Activated CD4-positive, alpha-beta T cell treated with anti-CD3 and anti-CD28 coated beads, Interleukin-2, amount 50 U/mL, for 16 hours (primary cell): ENCODE measurements at regions not wholly inside any gene's neighbourhood (a gene's known extent, or its start where the extent isn't known, plus 50 kb on each side); places are given as distances from the start of the nearest gene placed in this dataset.
"Not testable (repeated sequence)": the region's sequence is repeated elsewhere in the genome, so short reads cannot be mapped to it uniquely, and the experiment has no call there.

ENCODE experiments used
- DNase-seq: peaks from one replicate; pipeline ENCODE4 v3.0.0-alpha.2; 2020

DNA sequence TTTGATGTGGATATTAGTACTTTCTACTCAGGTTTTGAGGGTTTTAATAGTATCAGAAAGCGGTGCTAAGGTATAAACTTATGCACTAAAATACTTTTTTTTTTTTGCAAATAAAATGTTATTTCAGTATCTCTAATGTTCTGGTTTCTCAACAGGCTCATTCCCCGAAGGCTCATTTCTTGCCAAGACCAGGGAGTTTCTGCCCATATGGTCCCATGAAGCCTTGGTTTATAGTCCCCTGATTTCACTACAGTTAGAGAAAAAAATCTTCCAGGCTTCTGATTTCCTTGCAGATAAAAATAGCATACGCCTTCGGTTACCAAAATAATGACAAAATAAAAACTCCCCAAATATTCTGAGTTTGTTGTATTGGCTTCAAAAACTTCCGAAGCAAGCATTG is 814.2 kb upstream of the PABPC4L start:
- DNase-seq = no peak

DNA sequence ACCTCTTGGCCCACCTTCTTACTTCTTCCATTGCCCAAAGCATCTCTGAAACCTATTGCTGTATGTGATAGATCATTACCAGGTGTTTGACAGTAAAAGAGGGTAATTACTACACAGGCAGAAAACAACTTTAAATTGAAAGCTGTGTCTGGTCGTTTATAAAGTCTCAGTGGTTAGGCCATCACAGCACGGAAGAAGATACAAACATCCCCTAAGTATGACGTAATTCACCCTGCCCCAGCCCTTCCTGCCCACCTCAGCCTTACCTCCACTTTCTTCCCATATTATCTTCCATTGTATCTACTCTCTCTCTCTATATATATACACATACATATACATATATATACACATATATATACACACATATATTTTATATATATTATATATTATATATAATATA is 805.8 kb upstream of the PABPC4L start:
- no peak for DNase-seq

DNA sequence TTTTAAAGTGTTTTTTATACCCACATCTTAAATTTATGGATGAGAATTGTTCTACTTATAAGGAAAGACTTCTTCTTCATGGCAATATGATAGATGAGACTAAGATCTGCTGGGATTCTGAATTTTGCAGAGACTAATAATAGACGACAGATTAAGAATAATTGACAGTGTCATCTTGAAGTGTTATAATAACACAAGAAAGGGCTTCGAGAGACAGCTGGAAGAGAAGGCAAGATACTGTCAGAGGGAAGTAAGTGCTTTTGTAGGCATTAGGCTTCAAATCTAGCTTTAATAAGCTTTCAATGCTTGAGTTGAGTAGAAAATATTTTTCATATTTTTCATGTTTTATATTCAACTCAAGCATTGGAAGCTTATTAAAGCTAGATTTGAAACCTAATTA is 797.6 kb upstream of the PABPC4L start:
- no peak for DNase-seq

DNA sequence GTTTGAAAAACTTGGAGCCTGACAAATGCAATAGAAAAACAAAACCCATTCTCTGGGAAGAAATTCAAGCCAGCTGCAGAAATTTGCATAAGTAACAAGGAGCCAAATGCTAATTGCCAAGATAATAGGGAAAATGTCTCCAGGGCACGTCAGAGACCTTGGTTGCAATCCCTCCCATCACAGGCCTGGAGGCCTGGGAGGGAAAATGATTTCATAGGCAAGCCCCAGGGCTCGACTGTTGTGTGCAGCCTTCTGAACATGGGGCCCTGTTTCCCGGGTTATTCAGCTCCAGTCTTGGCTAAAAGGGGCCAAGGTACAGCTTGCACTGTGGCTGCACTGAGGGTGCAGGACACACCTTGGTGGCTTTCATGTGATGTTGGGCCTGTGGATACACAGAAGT is 760.4 kb upstream of the PABPC4L start:
- no peak for DNase-seq

DNA sequence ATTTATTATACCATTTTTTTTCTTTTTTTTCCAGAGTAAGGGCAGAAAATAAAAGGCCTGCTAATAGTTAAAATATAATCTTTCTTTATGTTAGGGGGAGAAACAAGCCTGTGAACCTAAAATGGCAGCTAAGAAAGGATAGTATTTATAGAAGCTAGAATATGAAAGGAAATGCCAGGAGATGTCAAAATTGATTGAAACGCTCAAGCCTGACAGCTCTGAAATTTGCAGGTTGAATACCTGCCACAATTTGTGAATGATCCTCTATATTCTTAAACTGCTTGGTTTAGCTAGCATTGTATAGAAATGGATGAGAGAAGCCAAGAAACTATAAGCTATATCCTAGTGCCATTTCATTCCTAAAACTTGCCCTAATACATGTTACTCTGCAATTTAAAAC is 757.3 kb upstream of the PABPC4L start:
- DNase-seq = no peak

DNA sequence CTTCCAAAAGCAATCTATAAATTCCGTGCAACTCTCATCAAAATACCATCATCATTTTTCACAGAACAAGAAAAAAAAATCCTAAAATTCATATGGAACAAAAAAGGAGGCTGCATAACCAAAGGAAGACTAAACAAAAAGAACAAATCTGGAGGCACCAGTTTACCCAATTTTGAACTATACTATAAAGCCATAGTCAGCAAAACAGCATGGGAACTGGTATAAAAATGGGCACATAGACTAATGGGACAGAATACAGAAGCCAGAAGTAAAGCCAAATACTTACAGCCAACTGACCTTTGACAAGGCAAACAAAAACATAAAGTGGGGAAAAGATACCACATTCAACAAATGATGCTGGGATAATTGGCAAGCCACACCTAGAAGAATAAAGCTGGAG is 753.5 kb upstream of the PABPC4L start:
- no peak for DNase-seq

DNA sequence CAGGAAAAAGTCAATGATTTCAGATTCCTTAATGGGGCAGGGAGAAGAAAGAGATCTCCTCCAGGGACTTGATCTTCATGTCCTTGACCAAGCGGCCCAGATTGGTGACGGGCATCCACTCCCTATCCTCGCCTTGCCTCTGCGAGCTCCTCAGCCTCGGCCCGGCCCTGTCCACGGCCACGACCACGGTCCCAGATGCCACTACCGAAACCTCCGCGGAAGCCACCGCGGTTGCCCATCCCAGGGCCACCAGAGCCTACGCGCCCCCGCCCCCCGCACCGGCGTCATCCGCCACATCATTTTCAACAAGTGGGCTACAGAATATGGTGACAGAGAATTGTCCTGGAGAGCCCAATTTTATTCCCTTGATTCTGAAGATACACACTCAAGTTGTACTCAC is 751.2 kb upstream of the PABPC4L start:
- DNase-seq = no peak

DNA sequence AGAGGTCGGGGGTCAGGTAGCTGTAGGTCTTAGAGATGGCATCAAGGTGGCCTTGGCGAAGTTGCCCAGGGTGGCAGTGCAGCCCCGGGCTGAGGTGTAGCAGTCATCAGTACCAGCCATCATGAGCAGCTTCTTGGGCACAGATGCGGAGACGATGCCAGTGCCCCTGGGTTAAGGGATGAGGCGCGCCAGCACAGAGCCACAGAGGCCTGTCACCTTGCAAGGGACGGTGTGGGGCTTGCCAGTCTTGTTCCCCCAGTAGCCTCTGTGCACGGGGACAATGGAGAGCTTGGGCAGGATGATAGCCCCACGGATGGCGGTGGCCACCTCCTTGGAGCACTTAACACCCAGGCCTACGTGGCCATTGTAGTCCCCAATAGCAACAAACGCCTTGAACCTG is 750.7 kb upstream of the PABPC4L start:
- DNase-seq = no peak

DNA sequence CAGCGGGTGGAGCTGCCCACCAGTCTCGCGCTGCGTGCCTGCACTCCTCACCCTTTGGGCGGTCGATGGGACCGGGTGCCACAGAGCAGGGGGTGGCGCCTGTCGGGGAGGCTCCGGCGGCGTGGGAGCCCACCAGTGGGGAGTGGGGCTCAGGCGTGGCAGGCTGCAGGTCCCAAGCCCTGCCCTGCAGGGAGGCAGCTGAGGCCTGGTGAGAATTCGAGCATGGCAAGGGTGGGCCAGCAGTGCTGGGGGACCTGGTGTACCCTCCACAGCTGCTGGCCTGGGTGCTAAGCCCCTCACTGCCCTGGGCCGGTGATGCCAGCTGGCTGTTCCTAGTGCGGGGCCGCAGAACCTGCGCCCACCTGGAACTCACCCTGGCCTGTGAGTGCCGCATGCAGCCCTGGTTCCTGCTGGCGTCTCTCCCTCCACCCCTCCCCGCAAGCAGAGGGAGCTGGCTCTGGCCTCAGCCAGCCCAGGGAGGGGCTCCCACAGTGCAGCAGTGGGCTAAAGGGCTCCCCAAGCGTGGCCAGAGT is 746.6 kb upstream of the PABPC4L start:
- no peak for DNase-seq

DNA sequence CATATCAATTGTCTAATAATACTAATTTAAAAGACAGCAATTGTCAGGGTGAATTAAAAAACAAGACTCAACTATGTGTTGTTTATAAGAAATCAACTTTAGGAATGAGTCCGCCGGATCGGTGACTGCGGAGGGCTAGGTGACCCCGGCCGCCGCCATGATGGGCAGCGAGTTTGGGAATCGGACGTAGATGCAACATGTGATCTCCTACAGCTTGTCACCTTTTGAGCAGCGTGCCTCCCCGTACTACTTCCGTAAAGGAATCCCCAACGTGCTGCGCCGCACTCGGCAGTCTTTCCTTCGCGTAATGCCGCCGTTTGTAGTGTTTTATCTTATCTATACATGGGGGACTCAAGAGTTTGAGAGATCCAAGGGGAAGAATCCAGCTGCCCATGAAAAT is 742.5 kb upstream of the PABPC4L start:
- DNase-seq = no peak

DNA sequence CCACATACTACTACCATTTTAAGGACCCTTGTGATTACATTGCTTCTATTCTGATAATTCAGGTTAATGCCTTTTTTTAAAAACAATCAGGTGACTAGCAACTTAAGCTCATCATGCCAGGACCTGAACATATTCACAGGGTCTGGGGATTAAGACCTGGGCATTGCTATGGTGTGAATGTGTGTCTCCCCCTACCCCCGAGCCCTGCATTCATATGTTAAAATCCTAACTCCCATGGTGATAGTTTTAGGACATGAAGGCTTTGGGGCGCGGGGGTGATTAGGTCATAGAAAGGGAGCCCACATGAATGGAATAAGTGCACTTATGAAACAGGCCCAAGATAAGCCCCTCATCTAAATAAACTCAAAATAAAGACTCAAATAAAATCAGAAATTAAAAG is 734.4 kb upstream of the PABPC4L start:
- no peak for DNase-seq

DNA sequence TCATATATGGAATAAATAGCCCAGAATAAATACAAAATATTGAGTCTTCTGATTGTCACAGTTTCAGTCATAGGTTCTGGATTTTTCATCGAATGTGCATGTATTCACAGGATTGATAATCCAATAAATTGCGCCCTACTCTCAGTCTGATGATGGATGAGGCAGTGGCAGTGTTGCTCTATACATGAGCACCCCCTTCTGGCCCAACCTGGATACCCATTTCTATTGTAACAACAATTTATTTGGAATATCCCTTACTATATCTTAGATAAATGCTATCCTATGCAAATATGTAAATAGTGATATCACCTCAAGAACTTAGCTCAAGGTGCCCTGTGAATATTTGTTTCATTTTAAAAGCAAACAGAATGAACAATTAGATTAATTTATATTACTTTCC is 733.7 kb upstream of the PABPC4L start:
- no peak for DNase-seq

DNA sequence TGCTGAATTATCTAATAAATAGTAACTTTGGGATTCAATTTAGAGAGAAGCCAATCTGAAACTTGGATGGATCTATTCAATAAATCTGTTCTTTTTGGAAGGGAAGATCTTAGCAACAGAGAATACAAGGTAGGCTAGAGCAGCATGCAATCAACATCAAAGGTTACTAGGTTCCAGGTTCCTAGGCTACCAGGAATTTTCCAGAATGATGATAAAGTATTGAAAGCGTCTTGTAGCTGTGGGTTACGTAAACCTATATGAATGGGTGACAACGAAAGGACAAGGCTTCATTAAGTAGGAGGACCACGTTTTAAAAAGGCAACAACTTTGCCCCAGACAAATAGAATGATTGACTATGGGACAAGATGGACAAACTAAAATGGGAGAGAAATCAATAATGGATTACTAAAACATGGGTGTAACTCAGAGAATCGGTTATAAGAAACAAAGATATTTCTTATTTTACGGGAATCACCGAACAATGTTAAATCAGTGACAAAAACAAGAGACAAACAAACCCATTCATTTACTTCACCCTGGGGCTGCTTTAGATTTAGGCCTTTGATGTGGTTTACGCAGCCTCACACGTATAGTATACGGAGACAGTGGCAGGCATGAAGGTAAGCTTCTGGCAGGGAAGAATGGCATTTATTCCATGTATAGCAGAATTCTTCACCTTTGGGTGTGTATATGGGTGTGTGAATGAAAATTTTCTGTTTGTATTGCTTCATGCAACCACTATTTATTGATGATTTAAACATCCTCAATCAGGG is 732.6 kb upstream of the PABPC4L start:
- no peak for DNase-seq

DNA sequence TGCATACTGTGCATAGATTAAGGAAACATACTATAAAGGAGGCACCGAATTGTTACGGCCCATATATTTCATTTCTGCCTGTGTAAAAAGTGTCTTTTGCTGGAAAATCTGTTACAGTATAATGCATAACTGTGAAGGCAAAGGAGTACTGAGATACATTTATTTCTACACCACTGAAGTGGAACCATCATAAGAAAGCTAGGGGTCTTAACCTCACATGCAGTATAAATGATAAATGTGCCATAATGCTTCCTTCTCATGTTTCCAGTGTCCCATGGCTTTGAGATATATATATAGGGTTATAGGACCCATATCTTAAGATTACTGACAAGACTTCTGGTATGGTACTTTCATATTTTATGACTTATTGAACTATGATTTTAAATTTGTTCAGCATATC is 713.8 kb upstream of the PABPC4L start:
- DNase-seq = no peak

DNA sequence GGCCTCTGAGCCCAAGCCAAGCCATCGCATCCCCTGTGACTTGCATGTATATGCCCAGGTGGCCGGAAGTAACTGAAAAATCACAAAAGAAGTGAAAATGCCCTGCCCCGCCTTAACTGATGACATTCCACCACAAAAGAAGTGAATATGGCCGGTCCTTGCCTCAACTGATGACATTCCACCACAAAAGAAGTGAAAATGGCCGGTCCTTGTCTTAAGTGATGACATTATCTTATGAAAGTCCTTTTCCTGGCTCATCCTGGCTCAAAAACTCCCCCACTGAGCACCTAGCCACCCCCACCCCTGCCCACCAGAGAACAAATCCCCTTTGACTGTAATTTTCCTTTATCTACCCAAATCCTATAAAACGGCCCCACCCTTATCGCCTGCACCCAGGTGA is 712.7 kb upstream of the PABPC4L start:
- DNase-seq = not testable (repeated sequence)

DNA sequence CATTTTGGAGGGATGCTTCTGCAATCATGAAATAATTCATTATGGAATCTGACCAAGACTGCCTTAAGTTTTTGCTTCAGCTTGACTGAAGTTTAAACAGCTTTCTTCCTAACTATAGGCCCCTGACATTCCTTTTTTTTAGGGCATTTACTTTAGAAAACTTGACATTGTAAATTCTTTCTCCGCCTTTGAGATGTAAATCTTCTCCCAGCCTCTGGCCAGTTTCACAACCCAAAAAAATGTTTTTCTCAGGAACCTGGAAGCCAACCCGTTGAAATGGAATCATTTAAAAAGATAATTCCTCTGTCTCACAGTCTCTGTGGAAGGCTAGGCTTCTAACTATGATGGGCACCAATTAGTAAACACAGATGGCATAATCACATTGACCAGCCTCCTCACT is 710.4 kb upstream of the PABPC4L start:
- no peak for DNase-seq

DNA sequence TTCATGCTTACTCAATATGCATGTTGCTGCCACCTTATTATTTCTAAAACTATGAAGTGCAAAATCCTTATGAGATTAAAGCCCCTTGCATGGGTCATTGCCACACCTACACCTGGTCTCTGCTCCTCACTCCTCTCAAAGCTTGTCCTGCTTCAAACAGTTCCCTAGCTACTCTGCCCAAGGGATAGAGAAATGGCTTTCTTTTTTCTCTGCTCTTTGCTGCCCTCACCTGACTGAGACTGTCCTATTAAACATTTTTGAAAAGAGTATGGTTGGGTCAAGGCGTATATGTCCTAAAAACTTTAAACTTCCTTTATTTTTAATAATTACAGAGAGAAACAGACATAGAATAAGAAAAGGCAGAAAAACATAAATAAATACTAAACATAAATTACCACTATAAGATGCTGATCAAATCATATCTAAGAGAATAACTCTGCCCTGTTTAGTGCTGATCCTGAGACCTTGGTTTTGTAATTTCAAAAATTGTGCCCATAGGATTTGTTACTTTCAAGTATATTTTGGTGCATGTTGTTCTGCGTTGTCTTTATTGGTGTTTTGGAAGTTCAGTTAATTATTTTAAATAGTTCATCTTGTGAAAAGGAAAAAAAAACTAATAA is 704.9 kb upstream of the PABPC4L start:
- DNase-seq = no peak

DNA sequence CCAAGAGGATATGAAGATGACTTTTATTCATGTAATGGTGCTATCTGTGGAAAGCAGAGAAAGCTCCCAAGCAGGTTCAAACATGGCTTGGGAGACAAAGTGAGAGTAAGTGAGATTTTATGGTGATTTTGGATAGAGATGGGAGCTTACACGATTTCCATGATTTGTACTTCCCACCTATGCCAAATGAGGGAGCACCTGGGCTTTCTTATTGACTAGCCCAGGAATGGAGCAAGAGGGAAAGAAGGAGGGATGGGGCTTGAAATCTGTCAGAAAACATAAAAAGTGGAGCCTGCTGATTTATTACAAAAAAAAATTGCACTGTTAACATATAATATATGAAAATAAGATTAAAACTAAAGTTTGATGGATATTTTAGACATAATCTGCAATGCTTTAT is 703.5 kb upstream of the PABPC4L start:
- no peak for DNase-seq

DNA sequence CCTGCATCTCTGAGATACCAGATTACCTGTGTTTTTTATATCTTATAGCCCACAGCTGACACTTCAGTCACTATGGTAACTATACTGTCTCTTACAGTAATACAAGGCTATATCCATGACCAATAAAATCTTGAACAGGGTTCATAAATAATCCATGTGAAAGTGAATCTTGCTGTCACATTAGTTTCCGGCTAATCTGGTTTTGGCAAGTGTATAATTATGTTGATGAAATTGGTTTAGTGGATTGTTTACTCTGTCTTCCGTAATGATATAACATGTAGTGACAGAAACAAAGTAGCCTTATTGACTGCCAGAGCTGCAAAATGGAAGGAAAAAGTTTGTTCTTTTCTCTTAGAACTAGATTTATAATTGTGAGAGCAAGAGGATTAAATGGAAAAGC is 686.6 kb upstream of the PABPC4L start:
- DNase-seq = no peak

DNA sequence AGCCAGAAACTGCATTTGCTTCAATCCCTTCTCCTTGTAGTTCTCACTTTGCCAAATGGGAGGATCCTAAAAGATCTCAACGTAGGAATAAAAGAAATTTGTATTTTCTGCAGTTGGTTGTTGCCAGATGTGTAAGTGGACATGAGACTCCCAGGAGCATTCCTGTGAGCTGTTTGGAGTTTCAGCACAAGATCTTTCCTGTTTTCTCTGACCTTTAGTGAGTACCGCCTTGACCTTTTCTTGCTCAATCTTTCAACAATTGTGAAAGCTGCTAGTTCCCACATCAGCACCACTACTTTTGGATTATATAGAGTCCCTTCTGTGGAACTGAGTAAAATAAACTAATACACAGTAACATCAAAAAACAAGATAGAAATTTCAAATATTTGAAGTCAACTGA is 683.8 kb upstream of the PABPC4L start:
- no peak for DNase-seq

DNA sequence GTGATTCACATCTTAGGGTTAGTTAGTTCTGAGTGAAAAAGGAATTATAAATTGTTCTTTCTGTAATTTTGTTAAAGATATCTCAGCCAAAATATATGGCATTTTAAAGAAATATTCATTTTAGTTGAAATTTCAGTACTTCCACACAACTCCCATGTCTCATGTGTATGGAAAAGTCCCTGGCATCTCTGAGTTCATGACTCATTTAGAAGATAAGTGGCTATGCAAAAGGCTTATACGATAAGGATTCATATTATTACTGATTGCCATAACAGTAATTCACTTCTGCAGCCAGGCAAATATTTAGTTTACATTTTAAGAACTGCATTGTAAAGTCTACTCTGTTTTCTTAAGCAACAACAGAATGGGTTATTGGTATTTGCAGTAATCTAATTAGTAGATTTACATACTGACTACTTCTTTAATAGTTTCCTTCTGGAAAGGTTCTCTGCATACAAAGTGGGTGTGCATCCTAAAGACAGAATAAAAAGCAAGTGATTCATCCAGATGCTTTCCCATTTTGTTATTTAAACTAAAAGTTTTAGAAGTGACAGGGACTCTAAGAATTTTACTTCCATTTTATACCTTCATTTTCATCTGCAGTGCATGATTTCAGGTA is 682.4 kb upstream of the PABPC4L start:
- no peak for DNase-seq

DNA sequence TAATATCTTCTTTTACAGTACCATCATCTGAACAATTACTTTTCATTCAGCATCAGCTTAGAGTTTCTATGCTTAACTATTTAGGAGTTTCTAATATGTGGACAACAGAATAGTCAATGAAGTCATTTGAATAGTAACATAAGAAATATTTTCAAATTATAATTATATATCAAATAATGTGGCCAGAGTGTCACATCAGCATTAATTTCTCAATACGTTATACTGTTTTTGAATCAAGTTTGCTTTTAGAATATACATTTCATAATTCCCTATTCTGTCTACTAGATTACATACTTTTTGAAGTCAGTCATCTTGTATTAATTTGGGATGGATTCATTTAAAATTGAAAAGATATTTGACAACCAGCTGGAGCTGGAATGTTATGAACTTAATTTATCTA is 677.4 kb upstream of the PABPC4L start:
- no peak for DNase-seq

DNA sequence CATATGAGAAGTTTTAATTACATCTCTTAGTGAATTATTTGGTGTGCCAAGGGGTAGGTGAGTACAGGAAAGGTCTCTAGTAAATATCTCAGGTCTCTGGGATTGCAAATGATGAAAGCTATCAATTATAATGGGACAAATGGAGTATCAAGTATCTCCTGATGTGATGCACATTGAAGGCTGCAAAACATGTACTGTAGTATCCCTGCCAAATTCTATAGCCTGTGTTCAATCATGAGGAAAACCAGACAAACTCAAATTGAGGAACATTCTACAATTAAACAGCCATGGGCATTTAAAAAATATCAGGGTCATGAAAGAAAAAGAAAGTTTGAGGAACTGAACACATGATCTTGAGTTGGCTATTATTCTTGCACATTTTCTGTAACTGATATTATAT is 665.4 kb upstream of the PABPC4L start:
- DNase-seq = no peak

DNA sequence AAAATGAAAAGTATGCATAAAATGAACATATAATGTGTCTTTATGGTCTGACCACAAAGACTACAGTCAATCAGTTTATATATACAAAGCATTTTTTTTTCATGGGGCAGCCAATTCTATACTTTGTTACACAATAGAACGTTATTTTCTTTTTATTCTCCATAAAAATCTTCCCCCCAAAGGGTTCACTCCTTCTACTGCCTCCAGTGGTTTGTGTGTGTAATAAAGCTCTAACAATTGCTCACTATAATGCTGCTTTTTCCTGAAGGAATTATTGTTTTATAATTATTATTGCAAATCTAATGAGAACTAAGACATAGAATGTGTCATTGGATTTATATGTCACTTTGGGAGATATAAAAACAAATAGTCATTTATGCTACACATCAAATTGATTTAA is 664.1 kb upstream of the PABPC4L start:
- DNase-seq = no peak
